ENCODE measurements at regions not wholly inside any gene's neighbourhood (a gene's known extent, or its start where the extent isn't known, plus 50 kb on each side); places are given as distances from the start of the nearest gene placed in this dataset.

DNA sequence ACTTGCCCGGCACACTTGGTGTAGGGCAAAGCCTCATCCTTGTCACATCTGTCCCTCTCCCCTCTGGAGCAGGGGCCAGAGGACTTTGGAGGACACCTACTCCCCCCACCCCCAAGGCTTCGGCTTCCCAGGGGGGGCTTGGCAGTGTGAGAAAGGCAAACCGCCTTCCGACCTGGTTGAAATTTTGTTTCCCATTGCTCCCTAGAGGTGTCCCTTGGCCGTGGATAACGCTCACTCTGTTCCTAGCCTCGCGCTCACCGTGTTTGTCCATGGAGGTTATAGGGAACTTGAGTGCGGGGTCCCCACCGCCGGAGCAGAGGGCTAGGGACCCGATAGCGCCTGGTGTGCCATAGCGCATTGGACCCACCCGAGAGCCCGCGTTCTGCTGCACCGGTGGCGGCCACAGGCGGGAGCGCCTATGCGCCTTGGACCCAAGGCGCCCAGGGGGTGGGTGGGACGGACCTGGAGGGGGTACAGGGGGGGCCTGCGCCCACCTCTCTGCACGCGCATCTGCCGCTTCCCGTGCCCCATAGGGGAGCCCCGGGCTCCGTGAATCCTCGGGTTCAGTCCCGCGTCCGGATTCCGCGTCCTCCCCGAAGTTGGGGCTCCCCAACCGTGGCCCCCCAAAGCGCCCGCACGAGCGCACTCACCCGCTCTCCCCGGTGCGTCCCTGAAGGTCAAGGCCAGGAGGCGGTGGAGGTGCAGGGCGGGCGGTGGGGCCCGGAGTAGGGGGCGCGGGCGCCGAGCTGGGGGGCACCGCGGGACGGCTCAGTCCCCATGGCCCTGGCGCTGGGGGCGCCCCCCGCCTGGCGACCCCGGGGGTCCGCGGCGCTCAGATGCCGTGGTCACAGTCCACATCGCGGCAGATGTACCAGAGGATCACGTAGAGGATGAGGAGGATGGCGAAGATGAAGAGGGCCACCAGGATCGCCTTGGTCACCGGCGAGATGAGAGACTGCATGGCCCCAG is 82.7 kb upstream of the DHRSX start:
- Histone ChIP-seq H3K36me3 (ENCODE audit: control insufficient read depth in 2 of 4, insufficient read depth in 4 of 4, low read length in 3 of 4) (no peaks in the 10 kb centered on the region), H2AFZ (ENCODE audit: low read length) (no peak overlapping the region), H2BK20ac (ENCODE audit: low read length) (no peak overlapping the region), H3K27me3 (replicated peaks in 1 of 4; ENCODE audit: control insufficient read depth in 3 of 4, extremely low read depth in 1 of 4, insufficient read depth in 3 of 4, low read length in 3 of 4) (peaks cover 14 to 35% (median 29%) of the 10 kb centered on the region in 4 experiments), H3K4ac (replicated peaks; ENCODE audit: insufficient read length, low read depth, low read length) (no peak overlapping the region), H3K4me3 (ENCODE audit: extremely low read depth in 1 of 4, insufficient read depth in 2 of 4, low read depth in 3 of 4, low read length in 4 of 4) (peak overlapping the region; percentile 30 to 76 (median 56)), H2BK12ac (ENCODE audit: low read depth, low read length) (0 out of 2 replicates have a peak overlapping the region, but pooled peaks have one; percentile 32), H3K4me2 (ENCODE audit: insufficient read depth in 1 of 2, low read depth in 2 of 2, low read length in 2 of 2) (peak overlapping the region; percentile 73 to 96), H3K27ac (ENCODE audit: low read depth, low read length) (no peak overlapping the region), H3K14ac (ENCODE audit: insufficient read length) (no peak overlapping the region), H4K8ac (ENCODE audit: extremely low read depth, insufficient read depth, low read length) (0 out of 2 replicates have a peak overlapping the region, but pooled peaks have one; percentile 4), H3K23ac (ENCODE audit: insufficient read length) (no peak overlapping the region), H3K4me1 (replicated peaks in 1 of 4; ENCODE audit: control insufficient read depth in 3 of 4, insufficient read depth in 4 of 4, low read length in 3 of 4) (peaks cover 6 to 25% (median 15%) of the 10 kb centered on the region in 4 experiments), H3K18ac (ENCODE audit: extremely low read depth, low read length) (no peak overlapping the region), H3K23me2 (ENCODE audit: low read depth, low read length) (peaks cover 14% of the 10 kb centered on the region), H4K91ac (replicated peaks; ENCODE audit: insufficient read length, low read length) (no peak overlapping the region), H4K20me1 (replicated peaks in 1 of 2; ENCODE audit: control insufficient read depth in 1 of 2, insufficient read depth in 2 of 2, low read length in 2 of 2) (no peaks in the 10 kb centered on the region), H2BK5ac (ENCODE audit: low read depth, low read length) (no peak overlapping the region), H2BK15ac (ENCODE audit: low read length) (0 out of 2 replicates have a peak overlapping the region, but pooled peaks have one; percentile 81), H2AK5ac (ENCODE audit: low read depth, low read length) (no peak overlapping the region), H2BK120ac (replicated peaks; ENCODE audit: low read depth, low read length) (no peak overlapping the region), H3K79me2 (ENCODE audit: control insufficient read depth in 1 of 2, insufficient read depth in 2 of 2, low read length in 2 of 2) (no peaks in the 10 kb centered on the region), H3K79me1 (ENCODE audit: low read depth, low read length) (no peaks in the 10 kb centered on the region), H3K9ac (replicated peaks in 1 of 4; ENCODE audit: extremely low read depth in 1 of 4, low read depth in 3 of 4, low read length in 3 of 4) (peak overlapping the region in 2 of 4 experiments; percentile 10 to 57; a peak in 3 of 7 replicates), H4K5ac (ENCODE audit: insufficient read length, low read depth, low read length) (no peak overlapping the region), H3K56ac (replicated peaks; ENCODE audit: insufficient read length, low read depth, low read length) (no peak overlapping the region), H3K9me3 (ENCODE audit: insufficient read depth in 2 of 2, low read depth in 1 of 2, low read length in 1 of 2) (no peaks in the 10 kb centered on the region)
- DNase-seq (ENCODE audit: low read depth in 1 of 2, low spot score in 2 of 2) = no peak
- WGBS, 2 experiments (ENCODE audit: extremely low coverage in 1 of 2, insufficient coverage in 1 of 2, insufficient read length in 1 of 2, insufficient replicate concordance in 2 of 2, low coverage in 1 of 2, low lambda C conversion rate in 2 of 2, missing lambda C conversion rate in 1 of 2) = 6% methylated on average over 36 of the region's 74 CpGs; no CpG with 5 or more reads in 1 of the 2 experiments
- no peak for FAIRE-seq
- peak; percentile 48; the same call in 1 of the 2 replicates for TF ChIP-seq SUZ12 (IDR thresholded peaks at IDR 0.05; ENCODE audit: low read length)
- no peak for TF ChIP-seq JUND (IDR thresholded peaks at IDR 0.05; ENCODE audit: low read length)
- TF ChIP-seq KDM4A (IDR thresholded peaks at IDR 0.05; ENCODE audit: low read depth, low read length, severe bottlenecking) = peak; percentile 52
- TF ChIP-seq KDM1A (IDR thresholded peaks at IDR 0.05; ENCODE audit: borderline replicate concordance, low read length) = no peak
- peak; percentile 43 for TF ChIP-seq EZH2 (IDR thresholded peaks at IDR 0.05; ENCODE audit: low read depth, low read length, severe bottlenecking)
- no peak for TF ChIP-seq EP300 (IDR thresholded peaks at IDR 0.05; ENCODE audit: borderline replicate concordance in 1 of 2, low read depth in 2 of 2, low read length in 2 of 2)
- POLR2A ChIA-PET (ENCODE audit: partially characterized antibody) = no interaction called here
- CTCF ChIA-PET (ENCODE audit: partially characterized antibody) = no interaction called here
